ENCODE measurements at regions not wholly inside any gene's neighbourhood (a gene's known extent, or its start where the extent isn't known, plus 50 kb on each side); places are given as distances from the start of the nearest gene placed in this dataset.

DNA sequence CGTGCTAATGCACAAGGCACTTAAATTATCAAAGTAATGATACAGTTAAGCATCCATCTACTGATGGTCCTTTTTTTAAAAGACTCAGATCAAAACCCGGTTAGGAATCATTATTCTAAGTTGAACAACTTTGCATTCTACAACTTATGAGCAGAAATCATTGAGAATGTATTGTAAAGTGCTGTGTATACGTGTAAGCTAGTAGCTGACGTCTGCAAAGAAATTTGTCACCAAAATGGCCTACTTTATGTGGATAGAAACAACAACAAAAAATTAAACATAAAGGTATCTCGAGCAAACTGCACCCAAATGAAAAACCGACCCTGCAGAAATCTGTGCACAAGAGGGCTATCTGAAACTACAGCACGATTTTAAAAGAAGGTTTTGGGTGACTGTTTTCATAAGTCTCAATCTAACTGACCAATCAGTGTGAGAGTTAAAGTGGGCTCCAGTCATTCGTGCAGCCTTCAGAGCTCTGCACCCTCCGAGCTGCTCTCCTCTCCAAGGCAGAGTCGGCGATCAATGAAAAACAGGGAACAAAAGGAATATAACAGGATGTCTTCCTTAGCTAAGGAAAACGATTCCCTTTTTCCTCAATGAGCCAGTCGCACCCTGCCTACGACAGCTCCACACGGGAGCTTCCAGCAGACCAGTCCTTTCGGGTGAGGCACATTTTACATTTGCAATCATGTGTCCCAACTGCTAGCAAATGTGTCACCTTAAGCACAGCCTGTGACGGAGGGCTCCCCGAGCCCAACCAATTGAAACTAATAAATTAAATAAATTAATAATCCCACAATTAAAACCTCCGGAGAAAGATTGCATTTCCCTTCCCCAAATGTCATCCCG, 200.7 kb upstream of the FOXN3 start:
- peaks cover 0 to 7% of the 10 kb centered on the region in 2 experiments; a peak in 1 of 5 replicates for H3K4me1 ChIP-seq (replicated peaks in 1 of 2; ENCODE audit: control insufficient read depth in 2 of 2, insufficient read depth in 2 of 2, low read length in 2 of 2)
- DNase-seq (ENCODE audit: extremely low read depth in 1 of 4, low spot score in 3 of 4) = no peak
- BruUV-seq (replicated peaks) = no TSS peak

More for the DNA sequence above, 200.7 kb upstream of the FOXN3 start:
- POLR2A ChIA-PET = interaction anchor here (0.8 kb wide), 1 partner anchor 43 kb away, joined by 3 read pairs; no protein-coding TSS in a partner anchor
- intact Hi-C loops (cut with micrococcal nuclease) (no loop called here), in situ Hi-C loops (cut with MboI) (no loop called here)
- no peak overlapping the region for H3K4me2 ChIP-seq (ENCODE audit: insufficient read depth, low read length)
- ATAC-seq = no peak
- H3K9me3 ChIP-seq (replicated peaks; ENCODE audit: control insufficient read depth, insufficient read depth, low read depth, low read length) = no peaks in the 10 kb centered on the region
- CTCF ChIA-PET (ENCODE audit: low intra/inter-chr PET ratio) = no interaction called here
- H4K20me1 ChIP-seq (replicated peaks; ENCODE audit: control insufficient read depth, insufficient read depth, low read length) = no peaks in the 10 kb centered on the region
- no peak for TF ChIP-seq TAF15 (IDR thresholded peaks at IDR 0.05; ENCODE audit: low read depth, low read length)
- TF ChIP-seq, protein P1, sequence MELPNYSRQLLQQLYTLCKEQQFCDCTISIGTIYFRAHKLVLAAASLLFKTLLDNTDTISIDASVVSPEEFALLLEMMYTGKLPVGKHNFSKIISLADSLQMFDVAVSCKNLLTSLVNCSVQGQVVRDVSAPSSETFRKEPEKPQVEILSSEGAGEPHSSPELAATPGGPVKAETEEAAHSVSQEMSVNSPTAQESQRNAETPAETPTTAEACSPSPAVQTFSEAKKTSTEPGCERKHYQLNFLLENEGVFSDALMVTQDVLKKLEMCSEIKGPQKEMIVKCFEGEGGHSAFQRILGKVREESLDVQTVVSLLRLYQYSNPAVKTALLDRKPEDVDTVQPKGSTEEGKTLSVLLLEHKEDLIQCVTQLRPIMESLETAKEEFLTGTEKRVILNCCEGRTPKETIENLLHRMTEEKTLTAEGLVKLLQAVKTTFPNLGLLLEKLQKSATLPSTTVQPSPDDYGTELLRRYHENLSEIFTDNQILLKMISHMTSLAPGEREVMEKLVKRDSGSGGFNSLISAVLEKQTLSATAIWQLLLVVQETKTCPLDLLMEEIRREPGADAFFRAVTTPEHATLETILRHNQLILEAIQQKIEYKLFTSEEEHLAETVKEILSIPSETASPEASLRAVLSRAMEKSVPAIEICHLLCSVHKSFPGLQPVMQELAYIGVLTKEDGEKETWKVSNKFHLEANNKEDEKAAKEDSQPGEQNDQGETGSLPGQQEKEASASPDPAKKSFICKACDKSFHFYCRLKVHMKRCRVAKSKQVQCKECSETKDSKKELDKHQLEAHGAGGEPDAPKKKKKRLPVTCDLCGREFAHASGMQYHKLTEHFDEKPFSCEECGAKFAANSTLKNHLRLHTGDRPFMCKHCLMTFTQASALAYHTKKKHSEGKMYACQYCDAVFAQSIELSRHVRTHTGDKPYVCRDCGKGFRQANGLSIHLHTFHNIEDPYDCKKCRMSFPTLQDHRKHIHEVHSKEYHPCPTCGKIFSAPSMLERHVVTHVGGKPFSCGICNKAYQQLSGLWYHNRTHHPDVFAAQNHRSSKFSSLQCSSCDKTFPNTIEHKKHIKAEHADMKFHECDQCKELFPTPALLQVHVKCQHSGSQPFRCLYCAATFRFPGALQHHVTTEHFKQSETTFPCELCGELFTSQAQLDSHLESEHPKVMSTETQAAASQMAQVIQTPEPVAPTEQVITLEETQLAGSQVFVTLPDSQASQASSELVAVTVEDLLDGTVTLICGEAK (IDR thresholded peaks at IDR 0.05) = no peak
- TF ChIP-seq, protein P1 (CRISPR knock-in tag; IDR thresholded peaks at IDR 0.05) = no peak
- H3K9me1 ChIP-seq (ENCODE audit: control insufficient read depth, insufficient read depth, low read length) = no peaks in the 10 kb centered on the region
- no peak for FAIRE-seq
- H3K27me3 ChIP-seq (ENCODE audit: control insufficient read depth in 2 of 2, insufficient read depth in 2 of 2, low read length in 2 of 2) = peaks cover 5 to 24% of the 10 kb centered on the region in 2 experiments
- H2AFZ ChIP-seq (ENCODE audit: low read depth, low read length) = no peak overlapping the region
- H3K36me3 ChIP-seq (ENCODE audit: control insufficient read depth, insufficient read depth, low read length) = no peaks in the 10 kb centered on the region
- H3K4me3 ChIP-seq = no peak overlapping the region
- H3K79me2 ChIP-seq (ENCODE audit: control insufficient read depth, insufficient read depth, low read length) = no peaks in the 10 kb centered on the region
- no peak overlapping the region for H3K27ac ChIP-seq (ENCODE audit: extremely low read depth, low read depth, low read length)
- H3K9ac ChIP-seq (ENCODE audit: insufficient read depth in 1 of 2, low read depth in 2 of 2, low read length in 2 of 2) = no peak overlapping the region
- WGBS (ENCODE audit: insufficient coverage, low coverage, missing lambda C conversion rate) = 2% methylated on average over 17 of the region's 20 CpGs
